ENCODE measurements at regions not wholly inside any gene's neighbourhood (a gene's known extent, or its start where the extent isn't known, plus 50 kb on each side); places are given as distances from the start of the nearest gene placed in this dataset.
"Not testable (repeated sequence)": the region's sequence is repeated elsewhere in the genome, so short reads cannot be mapped to it uniquely, and the experiment has no call there.

DNA sequence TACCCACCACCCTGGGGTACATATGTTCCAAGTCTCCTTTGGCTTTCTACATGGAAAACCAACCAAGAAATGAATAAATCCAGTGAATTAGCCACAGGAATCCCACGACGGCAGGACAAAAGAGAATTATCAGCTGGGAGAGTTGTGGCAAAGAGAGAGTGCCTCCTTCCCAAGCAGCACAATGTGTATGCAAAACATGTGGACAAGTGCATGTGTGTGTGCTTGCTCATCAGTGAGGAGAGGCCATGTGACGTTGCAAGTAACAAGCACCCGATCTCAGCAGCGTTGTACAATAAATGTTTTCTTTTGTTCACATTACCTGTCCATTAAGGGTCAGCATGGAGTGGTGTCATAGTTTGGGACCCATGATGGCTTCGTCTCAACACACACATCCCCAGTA, 50.0 kb upstream of the EMX2 start:
- DNase-seq (ENCODE audit: low read depth) = no peak

DNA sequence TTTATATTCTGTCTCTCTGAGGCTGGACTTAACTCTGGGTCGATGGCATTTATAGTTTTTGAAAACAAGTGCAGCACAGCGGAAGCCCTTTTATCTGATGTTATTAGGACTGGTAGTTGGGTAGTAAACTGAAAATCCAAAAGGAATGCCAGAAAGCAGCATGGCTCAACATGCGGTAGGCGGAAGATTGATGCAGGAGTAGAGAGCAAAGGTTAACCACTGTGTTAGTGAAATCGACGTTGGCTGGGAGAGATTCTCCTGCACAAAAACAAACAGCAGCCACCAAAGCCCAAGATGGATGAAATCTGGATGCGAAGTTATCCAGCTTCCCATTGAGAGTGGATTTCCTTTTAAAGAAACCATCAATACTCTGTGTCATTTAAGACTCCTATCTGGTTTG, 54.5 kb upstream of the EMX2 start:
- no peak for DNase-seq (ENCODE audit: low read depth)

DNA sequence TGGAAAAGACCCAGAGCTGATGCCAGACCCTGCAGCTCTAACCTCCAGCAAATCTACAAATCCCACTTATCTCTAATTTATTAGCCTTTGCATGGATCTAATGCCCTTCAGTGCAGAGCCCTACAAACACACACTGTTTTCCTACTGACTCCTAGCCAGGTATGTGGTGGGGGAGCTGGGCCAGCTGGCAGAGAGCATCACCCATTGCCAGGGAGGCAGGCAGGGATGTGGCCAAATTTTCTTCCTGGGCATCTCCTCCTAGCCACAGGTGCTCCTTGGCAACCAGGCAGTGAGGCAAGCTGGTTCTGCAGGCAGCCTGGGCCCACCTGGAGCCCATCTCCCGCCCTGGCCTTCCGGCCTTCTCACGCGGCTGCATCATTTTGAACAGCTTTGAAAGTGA, 55.9 kb upstream of the EMX2 start:
- no peak for DNase-seq (ENCODE audit: low read depth)

DNA sequence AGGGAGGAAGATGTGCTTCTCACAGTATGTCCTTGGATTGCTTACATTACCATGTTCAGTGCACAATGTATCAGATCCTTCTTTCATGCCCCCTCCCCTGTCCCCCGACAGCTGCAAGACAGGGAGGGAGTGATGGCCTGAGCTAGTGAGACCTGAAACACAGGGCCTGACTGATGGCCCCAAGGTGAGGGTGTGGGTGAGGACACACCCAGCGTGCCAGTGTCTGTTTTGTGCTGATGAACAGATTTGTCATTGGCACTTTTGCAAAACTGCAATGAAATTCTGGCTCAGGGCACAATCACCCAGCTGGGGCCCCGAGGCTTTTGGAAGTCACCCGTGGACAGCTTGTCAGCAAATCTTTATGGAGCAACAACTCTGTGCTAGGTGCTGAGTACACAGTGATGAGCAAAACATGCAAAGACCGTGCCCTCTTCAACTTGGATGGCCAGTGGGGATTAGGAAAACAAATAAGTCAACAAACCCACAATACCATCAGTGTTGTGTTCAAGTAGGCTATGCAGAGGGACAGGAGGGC, 59.4 kb upstream of the EMX2 start:
- DNase-seq (ENCODE audit: low read depth) = no peak

DNA sequence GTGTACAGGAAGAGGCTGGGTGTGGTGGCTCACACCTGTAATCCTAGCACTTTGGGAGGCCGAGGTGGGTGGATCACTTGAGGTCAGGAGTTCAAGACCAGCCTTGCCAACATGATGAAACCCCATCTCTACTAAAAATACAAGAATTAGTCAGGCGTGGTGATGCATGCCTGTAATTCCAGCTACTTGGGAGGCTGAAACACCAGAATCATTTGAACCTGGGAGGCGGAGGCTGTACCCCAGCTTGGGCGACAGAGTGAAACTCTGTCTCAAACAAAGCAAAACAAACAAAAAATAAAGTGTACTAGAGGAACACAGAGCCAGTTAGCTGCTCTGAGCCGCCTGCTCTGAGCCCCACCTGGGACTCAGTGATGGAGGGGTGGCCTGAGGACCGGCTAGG, 61.5 kb upstream of the EMX2 start:
- DNase-seq (ENCODE audit: low read depth) = not testable (repeated sequence)

DNA sequence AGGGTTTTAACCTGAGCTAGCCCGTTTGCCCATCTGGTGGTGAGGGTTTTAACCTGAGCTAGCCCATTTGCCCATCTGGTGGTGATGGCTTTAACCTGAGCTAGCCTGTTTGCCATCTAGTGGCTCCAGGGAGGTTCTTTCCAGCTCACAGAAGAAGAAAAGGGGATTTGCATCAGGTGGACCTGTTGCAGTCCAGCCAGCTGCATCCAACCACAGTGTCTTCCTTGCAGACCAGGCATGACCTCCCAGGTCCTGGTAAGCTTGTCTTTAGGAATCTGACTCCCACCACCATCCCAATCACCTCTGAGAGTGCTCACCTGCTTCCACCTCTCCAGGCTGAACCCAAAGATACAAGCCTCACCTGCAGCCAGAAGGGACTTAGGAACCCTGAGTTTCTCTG, 62.4 kb upstream of the EMX2 start:
- no peak for DNase-seq (ENCODE audit: low read depth)

DNA sequence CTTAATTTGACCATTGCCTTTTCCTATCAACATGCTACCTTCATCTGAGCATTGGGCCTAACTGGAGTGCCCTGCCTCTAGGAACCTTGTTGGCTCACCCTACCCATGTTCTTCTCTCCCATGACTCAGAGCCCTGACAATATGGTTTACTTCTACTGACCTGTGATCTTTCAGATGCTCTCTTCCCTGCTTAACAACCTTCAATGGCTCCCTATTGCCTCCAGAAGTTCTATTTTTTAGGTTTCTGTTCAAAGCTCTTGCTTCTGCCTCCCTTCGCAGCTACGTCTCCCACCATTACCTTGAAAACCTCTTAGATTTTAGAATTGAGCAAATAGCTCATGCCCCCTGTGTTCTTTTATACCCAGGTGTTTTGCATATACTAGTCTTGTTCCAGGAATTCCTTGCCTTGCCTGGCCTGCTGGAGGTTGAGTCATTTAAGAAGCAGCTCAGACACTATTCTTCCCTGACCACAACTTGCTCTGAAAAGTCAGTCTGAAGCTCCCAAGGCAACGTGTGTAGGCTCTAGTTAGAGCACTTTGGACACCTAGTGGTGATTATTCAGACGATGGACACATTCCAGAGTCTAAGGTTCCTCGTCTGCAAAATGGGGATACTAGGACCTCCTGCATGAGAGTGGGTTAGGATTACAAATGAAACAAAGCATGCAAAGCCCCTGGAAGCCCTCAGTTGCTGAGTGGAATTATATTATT, 64.4 kb upstream of the EMX2 start:
- DNase-seq (ENCODE audit: low read depth) = peak; percentile 80

DNA sequence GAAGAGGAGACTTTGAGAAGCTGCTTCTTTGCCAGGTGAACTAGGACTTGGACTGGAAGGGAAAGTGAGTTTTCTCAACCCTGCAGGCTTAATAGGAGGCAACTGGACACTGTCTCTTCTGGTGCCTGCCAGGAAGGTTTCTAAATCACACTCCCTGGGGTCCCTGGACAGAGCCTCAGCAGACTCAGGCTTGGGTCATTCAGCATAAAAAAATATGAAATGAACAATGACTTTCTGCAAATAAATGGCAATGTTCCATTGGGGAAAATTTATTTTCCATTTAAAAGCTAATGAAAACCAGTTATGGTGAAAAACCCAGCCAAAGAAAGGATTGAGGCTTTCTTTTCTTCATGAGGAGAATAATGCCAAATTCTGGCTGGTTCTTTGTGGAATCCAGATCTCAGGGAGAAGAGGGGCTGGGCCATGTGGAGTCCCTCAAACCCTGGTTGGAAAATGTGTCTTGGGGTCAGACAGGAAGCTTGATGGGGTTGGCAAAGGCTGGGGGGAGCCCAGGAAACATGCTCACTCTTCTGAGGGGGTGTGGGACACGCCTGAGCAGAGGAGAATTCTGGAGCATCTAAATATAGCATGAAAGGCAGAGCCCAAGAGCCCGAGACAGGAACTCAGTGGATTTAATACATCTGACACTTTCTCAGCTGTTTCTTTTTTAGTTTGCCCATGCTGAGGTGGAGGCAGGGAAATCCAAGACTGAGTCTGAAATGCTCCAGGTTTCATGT, 65.2 kb upstream of the EMX2 start:
- DNase-seq (ENCODE audit: low read depth) = no peak

DNA sequence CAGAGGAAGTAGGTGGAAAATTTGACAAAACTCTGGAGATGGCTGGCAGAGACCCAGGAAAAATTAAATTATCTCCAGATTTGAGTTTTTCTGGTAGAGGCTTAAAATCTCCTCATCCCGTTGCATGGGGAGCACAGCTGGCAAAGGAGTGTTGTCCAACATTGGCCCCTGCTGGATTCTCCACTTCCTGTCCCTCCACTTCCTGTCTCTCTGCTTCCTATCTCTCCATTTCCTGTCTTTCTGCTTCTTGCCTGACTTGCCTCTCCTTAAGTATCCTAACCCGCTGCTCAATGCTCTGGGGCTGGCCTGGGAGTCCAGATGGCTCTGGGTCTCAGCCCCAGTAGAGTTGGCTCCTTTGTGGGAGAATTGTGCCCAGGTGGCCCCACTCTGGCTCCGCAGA, 65.8 kb upstream of the EMX2 start:
- no peak for DNase-seq (ENCODE audit: low read depth)

DNA sequence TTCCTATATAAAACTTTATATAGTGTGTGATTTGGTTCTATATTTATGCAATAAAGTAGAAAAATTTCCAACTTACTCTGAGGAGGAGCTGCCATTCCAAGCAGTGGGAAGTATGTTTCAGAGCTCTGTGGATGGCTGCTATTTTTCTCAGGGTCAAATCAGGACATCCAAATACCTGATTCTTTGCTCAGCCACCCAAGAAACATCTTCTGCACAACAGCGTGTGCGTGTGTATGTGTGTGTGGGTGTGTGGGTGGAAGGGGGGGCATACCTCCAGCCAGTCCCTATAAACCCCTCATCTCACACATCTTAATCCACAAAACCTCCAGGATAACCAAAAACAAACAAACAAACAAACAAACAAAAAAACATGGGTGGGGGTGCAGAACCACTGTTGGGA, 66.3 kb upstream of the EMX2 start:
- DNase-seq (ENCODE audit: low read depth) = no peak

DNA sequence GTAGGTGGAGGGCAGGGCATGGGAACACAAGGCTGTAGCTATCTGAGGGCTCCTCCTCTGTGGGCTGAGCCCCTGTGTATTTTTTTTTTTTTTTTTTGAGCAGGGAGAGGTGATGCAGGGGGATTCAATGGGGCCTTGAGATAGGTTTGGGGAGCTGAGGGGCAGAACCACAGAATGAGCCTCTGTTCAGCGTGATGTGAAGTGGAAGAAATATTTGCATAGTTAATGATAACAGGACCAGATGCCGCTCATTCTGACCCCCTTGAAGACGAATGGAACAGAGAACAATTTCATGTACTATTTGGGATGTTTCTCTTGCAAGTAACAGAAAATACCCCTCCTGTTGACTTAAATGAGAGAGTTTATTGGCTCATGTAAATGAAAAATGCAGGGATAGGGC, 69.7 kb upstream of the EMX2 start:
- DNase-seq (ENCODE audit: low read depth) = no peak

DNA sequence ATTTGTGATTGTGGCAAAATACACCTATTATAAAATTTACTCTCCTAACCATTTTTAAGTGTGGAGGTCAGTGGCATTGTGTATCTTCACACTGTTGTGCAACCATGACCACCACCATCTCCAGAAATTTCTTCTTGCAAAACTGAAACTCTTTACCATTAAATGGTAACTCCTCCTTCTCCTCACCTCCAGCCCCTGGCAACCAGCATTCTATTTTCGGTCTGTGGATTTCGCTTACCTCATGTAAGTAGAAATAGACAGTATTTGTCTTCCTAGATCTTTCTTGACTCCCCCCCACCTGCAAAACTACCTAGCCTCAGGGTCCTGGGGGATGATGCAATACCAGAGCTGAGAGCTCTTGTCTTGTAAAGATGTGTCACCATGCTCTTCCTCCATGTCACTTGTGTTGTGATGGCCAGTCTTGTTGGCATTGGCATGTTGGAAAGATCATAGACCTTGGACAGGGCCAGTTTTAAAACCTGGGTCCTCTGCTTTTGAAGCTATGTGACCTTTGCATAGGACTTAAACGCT, 71.1 kb upstream of the EMX2 start:
- no peak for DNase-seq (ENCODE audit: low read depth)

DNA sequence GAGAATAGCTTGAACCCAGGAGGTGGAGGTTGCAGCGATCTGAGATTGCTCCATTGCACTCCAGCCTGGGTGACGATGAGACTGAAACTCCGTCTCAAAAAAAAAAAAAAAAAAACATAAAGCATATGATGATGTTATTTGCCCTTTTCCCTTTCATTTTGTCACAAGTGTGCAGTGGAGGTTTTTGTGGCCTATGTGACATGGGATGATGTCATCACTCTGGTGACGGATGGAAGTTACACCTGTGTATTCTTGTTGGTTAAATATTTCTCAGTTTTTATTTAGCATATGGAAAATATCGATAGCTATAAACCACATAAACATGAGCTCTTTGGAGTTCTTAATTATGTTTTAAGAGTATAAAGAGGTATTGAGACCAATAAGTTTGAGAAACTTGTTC, 71.8 kb upstream of the EMX2 start:
- DNase-seq (ENCODE audit: low read depth) = no peak

DNA sequence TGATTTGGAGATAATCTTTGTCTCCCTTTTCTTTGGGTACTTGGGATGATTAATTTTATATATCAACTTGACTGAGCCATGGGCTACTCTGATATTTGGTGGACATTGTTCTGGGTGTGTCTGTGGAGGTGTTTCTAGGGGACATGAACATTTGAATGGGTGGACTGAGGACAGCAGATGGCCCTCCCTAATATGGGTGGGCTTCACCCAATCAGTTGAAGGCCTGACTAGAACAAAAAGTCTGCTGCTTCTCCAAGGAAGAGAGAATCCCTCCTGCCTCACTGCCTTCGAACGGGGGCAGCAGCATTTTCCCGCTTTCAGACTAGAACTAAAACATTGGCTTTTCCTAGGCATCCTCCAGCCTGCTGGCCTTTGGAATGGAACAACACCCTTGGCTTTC, 73.9 kb upstream of the EMX2 start:
- DNase-seq (ENCODE audit: low read depth) = no peak

DNA sequence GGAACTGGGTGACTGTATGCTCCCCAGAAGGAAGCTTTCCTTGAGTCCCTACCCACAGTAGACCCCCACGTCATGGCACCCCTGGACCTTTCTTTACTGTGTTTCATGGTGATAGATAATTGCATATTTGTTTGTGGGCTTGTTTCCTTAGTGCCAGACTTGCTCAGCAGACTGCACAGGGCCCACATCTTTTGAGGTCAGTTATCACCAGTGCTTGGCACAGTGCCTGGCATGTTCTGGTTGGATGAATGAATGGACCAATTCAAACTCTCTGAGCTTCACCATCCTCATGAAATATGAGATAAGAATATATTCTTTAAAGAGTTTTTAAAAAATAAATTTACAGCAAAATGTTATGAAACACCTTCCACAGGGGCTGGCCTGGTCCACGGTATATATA, 78.4 kb upstream of the EMX2 start:
- no peak for DNase-seq (ENCODE audit: low read depth)

DNA sequence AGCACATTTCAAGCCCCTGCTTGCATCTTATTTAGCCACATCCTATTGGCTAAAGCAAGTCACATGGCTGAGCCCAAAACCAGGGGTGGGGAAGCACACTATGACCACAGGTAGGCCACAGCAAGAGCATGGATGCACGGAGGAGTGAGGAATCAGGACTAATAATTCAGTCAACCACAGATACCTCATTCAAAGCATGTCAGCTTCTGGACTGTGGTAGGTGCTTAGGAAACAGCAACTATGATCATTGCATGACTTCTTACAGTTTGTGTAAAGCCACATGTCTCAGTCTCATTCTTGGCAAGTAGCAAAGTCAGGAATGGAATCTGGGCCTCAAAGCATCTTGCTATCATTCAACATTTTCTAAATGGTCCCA, 79.0 kb upstream of the EMX2 start:
- no peak for DNase-seq (ENCODE audit: low read depth)

DNA sequence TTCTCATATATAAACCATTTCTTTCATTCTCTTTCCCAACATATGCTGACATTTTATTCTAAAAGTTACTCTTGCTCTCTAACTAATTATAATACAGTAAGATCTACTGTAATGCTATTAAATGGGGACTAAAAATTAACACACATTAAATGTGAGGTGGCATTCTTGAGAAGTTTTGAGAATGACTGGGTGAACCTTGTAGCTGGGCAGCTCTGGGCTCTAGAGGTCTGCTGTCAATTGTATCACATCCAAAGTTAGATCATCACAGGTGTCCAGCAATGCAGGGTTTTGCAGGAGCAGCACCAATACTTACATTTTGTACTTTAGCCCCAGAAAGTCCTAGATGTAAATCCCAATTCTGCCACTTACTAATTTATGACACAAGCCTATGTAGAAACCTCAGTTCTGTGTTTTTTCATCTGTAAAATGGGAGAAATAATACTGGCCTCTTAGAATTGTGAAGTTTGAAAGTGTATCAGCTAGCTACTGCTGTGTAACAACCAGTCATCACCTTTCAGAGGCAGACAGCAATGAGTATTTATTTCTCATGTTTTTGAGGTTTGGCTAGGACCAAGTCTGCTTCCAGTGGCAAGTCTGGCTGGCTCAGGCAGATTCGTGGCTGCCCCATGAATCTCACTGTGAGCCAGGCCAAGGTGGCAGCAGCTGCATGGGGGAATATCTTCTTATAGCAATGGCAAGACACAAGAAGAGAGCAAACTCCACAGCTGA, 79.6 kb upstream of the EMX2 start:
- DNase-seq (ENCODE audit: low read depth) = no peak

DNA sequence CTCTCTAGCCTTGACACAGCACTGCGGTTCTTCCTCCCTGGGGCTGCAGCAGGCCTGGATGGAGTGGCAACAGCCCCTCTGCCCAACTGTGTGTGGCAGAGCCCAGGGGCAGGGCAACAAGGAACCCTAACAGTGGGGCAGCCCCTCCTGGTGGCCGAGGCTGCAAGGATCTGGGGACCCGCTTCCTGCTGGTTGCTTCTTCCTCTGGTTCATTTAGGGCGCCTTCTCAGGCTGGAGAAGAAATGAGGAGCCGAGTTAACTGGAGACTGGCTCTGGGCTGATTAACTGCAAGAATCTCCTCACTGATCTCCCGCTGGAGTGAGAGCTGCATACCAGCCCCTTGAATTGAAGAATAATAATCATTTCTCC, 80.1 kb upstream of the EMX2 start:
- DNase-seq (ENCODE audit: low read depth) = no peak

DNA sequence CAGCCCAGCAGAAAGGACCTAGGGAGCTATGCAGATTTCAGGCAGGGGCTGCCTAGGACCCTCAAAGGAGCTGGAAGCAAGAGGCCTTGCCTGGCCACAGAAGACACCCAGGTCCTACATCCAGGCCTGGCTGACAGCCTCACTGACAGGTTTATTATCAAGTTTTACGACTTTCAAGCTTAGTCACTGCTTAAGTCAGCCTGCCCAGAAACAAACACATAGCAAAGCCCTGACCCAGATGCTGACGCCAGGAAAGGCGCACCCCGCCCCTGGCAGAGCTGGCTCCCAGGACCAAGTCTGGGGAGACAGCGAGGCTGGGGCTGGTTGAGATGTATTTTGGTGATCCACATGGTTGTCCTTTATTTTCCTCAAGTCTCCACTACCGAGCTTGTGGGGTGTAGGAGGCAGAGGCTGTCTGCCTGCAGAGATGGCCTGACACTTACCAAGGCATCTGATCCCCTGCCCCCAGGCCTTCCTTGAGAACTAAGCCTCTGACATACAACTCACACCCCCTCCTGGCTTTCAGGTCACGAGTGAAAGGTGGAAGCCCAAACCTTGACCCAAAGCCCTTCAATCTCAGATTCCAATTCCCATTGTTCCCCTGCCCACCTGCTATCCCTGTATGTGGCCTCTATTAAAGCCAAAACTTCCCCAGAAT, 80.7 kb upstream of the EMX2 start:
- DNase-seq (ENCODE audit: low read depth) = peak; percentile 87

DNA sequence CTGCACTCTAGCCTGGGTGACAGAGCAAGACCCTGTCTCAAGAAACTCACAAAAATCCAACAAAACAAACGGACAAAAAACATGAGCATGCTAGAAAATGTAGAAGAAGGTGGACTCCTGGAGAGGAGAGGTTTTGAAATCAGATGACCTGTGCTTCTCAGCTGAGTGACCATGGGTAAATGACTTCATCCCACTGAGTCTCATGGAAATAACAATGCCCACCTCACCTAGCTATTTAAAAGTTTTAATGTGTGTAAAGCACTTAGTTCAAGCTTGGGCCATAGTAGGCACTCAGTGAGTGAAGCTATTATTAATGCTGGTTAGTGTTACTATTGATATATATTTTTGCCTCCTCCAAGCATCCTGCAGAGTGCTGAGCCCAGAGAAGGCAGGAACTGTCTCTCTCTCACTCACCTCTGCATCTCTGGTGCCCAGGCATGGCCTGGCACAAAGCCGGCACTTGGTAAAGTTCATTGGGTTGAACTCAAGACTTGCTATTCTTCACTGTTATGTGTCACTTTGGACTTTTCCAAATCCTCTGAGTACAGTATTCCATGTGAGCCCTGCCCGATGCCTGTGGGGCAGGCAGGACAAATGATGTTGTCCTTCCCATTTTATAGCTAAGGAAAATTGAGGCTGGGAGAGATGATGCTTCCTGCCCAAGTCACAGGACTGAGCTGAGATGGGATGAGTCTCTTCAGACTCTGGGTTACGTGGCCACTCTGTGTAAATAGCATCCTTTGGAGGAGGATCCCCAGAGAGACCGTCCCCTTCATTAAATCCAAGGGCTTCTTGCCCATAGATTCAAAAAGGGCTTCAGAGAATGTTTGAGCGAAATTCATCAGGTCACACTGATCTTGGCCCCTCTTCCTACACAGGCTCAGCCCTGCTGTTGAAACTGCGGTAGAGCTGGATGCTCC, 81.4 kb upstream of the EMX2 start:
- DNase-seq (ENCODE audit: low read depth) = peak; percentile 24

DNA sequence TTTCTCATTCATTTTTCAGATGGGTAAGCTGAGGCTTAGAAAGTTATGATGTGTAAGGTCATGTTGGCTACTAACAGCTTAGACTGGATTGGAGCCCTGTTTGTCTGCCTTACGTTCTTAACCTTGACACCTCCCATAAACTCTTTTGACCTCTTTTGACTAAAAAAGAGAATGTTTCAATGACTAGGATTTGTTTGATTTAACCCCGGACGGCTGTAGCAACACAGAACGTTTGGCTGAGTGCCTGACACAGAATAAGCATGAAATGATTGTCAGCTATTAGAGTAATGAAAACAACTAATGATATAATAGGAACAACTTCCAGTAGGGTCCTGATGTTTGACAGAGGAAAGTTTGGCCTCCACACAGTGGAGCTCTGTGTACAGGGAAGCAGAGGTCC, 83.3 kb upstream of the PDZD8 start:
- no peak for DNase-seq (ENCODE audit: low read depth)
